K562 (cell line): ENCODE measurements at regions not wholly inside any gene's neighbourhood (a gene's known extent, or its start where the extent isn't known, plus 50 kb on each side); places are given as distances from the start of the nearest gene placed in this dataset.

Source experiments
- BRD4 ChIP-seq: fragments of 200-600 bp; sonication (generic); IDR thresholded peaks from 2 replicates; pipeline ENCODE4 v1.6.1; 2017; ENCODE audit warnings: inconsistent platforms
- CC2D1A ChIP-seq: fragments of 450-650 bp; IDR thresholded peaks from 2 replicates; pipeline ENCODE4 v1.6.1; 2017; ENCODE audit warnings: mild to moderate bottlenecking
- CTCF ChIP-seq, 3 experiments: IDR thresholded peaks in 2 of 3; conservative IDR thresholded peaks in 1 of 3; 2 replicates each; pipeline ENCODE4 v1.5.1; 2011 to 2012; ENCODE audit warnings: low read length in 3 of 3, mild to moderate bottlenecking in 3 of 3, control low read depth in 2 of 3, improper control_type of control experiment in 1 of 3, inconsistent platforms in 1 of 3, low read depth in 1 of 3, mixed read lengths in 1 of 3, moderate library complexity in 1 of 3; ENCODE audit not compliant: insufficient read depth in 2 of 3
- DEAF1 ChIP-seq: fragments of 450-650 bp; formaldehyde crosslinking; IDR thresholded peaks from 2 replicates; pipeline ENCODE4 v1.4.0; 2020; ENCODE audit warnings: mild to moderate bottlenecking, moderate library complexity
- FOXK2 ChIP-seq, 2 experiments: fragments of 450-650 bp; IDR thresholded peaks in 1 of 2; conservative IDR thresholded peaks in 1 of 2; 2 replicates each; pipeline ENCODE4 v1.6.1; 2016; ENCODE audit warnings: low read depth in 2 of 2, mild to moderate bottlenecking in 1 of 2
- HNRNPL ChIP-seq: fragments of 200-400 bp; formaldehyde crosslinking; IDR thresholded peaks from 2 replicates; pipeline ENCODE4 v1.6.1; 2017; ENCODE audit warnings: low read depth, mild to moderate bottlenecking, low read length
- LARP7 ChIP-seq: fragments of 450-650 bp; IDR thresholded peaks from 2 replicates; pipeline ENCODE4 v1.6.1; 2016
- MEIS2 ChIP-seq: fragments of 450-650 bp; IDR thresholded peaks from 2 replicates; pipeline ENCODE4 v1.6.1; 2014; ENCODE audit warnings: mild to moderate bottlenecking; ENCODE audit not compliant: partially characterized antibody
- MLLT1 ChIP-seq, 2 experiments: fragments of 450-650 bp; IDR thresholded peaks; 2 replicates each; pipeline ENCODE4 v1.6.1; 2016
- RAD21 ChIP-seq, 2 experiments: fragments of 250-450 bp in 1 of 2; fragments of 450-650 bp in 1 of 2; sonication (Bioruptor Pico) in 1 of 2; formaldehyde crosslinking in 1 of 2; IDR thresholded peaks in 1 of 2; conservative IDR thresholded peaks in 1 of 2; 2 replicates each; pipeline versions ENCODE4 v1.4.0 to v1.8.0; 2020 to 2022; ENCODE audit warnings: mild to moderate bottlenecking in 2 of 2, moderate library complexity in 1 of 2
- RCOR1 ChIP-seq, 2 experiments: IDR thresholded peaks; 2 replicates each; pipeline ENCODE4 v1.6.1; 2012; ENCODE audit warnings: low read depth in 2 of 2, low read length in 2 of 2, borderline replicate concordance in 1 of 2, improper control_type of control experiment in 1 of 2
- ZC3H4 ChIP-seq: sonication (generic); formaldehyde crosslinking; IDR thresholded peaks from 2 replicates; pipeline ENCODE4 v1.9.0; 2021; ENCODE audit warnings: missing genetic modification reagents, borderline replicate concordance
- ZHX1 ChIP-seq: fragments of 150-350 bp; conservative IDR thresholded peaks from 2 replicates; pipeline ENCODE4 v1.6.1; 2014; ENCODE audit warnings: low read length
- ZMIZ1 ChIP-seq, 2 experiments: fragments of 150-350 bp in 1 of 2; IDR thresholded peaks; 2 replicates each; pipeline ENCODE4 v1.6.1; 2012 to 2016; ENCODE audit warnings: low read depth in 2 of 2, low read length in 2 of 2, mild to moderate bottlenecking in 1 of 2, moderate library complexity in 1 of 2
- ZNF41 ChIP-seq: fragments of 250-450 bp; sonication (Bioruptor Pico); conservative IDR thresholded peaks from 2 replicates; pipeline ENCODE4 v1.4.0; 2020; ENCODE audit warnings: mild to moderate bottlenecking

GRCh38 chr7:112869111-112869774 is 79.0 kb upstream of the TMEM168 start (continued):
- TF ChIP-seq ZMIZ1 (IDR thresholded peaks at IDR 0.05; ENCODE audit: low read depth in 2 of 2, low read length in 2 of 2) (0 out of 4 replicates have a peak, but pooled peaks of 1 of the 2 experiments have one; percentile 22), RCOR1 (IDR thresholded peaks at IDR 0.05; ENCODE audit: borderline replicate concordance in 1 of 2, low read depth in 2 of 2, low read length in 2 of 2) (peak in 1 of 2 experiments; percentile 76; a peak in 2 of 4 replicates), HNRNPL (no peak), ZNF41 (no peak), LARP7 (peak; percentile 39; the same call in 1 of the 2 replicates), BRD4 (0 out of 2 replicates have a peak, but pooled peaks have one; percentile 50), DEAF1 (CRISPR knock-in tag) (peak; percentile 66), RAD21 (CRISPR knock-in tag; conservative IDR thresholded peaks at IDR 0.05 in 1 of 2, IDR thresholded peaks at IDR 0.05 in 1 of 2) (peak; percentile 74 to 95), ZC3H4 (CRISPR knock-in tag) (no peak), ZHX1 (0 out of 2 replicates have a peak, but pooled peaks have one; percentile 64), CC2D1A (peak; percentile 24; the same call in 1 of the 2 replicates), FOXK2 (conservative IDR thresholded peaks at IDR 0.05 in 1 of 2, IDR thresholded peaks at IDR 0.05 in 1 of 2; ENCODE audit: low read depth in 2 of 2) (peak in 1 of 2 experiments; percentile 42; a peak in 1 of 4 replicates), CTCF (IDR thresholded peaks at IDR 0.05 in 2 of 3, conservative IDR thresholded peaks at IDR 0.05 in 1 of 3; ENCODE audit: insufficient read depth in 2 of 3, low read depth in 1 of 3, low read length in 3 of 3) (peak; percentile 99 to 100 (median 100)), MLLT1 (IDR thresholded peaks at IDR 0.05) (0 out of 4 replicates have a peak, but pooled peaks of 1 of the 2 experiments have one; percentile 26), MEIS2 (no peak)
